GM12878 (cell line): ENCODE measurements at regions not wholly inside any gene's neighbourhood (a gene's known extent, or its start where the extent isn't known, plus 50 kb on each side); places are given as distances from the start of the nearest gene placed in this dataset.

Experiments
- ATAC-seq: fragments of 200-7000 bp; cut with Tn5 transposase; 3 replicates; pipeline ENCODE4 v1.9.1; 2020; ENCODE audit warnings: mild to moderate bottlenecking, moderate library complexity
- BruUV-seq: library from RNA; stranded (reverse); fragments of 400-500 nt; replicated peaks from 2 replicates; lab custom pipeline; 2021; lab: Mats Ljungman, UMichigan
- CTCF ChIA-PET: fragments of 300-600 bp; sonication (Branson Sonifier 250); formaldehyde crosslinking; extraction: SDS; loops from one replicate; lab custom pipeline; 2021; ENCODE audit warnings: inconsistent platforms; lab: Yijun Ruan, JAX
- POLR2A ChIA-PET: fragments of 350-600 bp; formaldehyde crosslinking; extraction: SDS; loops from one replicate; lab custom pipeline; 2021; ENCODE audit warnings: inconsistent platforms; lab: Charles Lee
- RAD21 ChIA-PET: fragments of 300-600 bp; sonication (Branson Sonifier 250); formaldehyde crosslinking; loops from one replicate; lab custom pipeline; 2023; ENCODE audit warnings: antibody characterized with exemption; ENCODE audit not compliant: unreplicated experiment; lab: Charles Lee
- SMC1A ChIA-PET: fragments of 300-600 bp; sonication (Branson Sonifier 250); formaldehyde crosslinking; loops from one replicate; lab custom pipeline; 2023; ENCODE audit not compliant: unreplicated experiment, uncharacterized antibody; lab: Charles Lee
- DNase-seq: peaks from one replicate; pipeline ENCODE4 v3.0.0-alpha.2; 2011; ENCODE audit warnings: low read depth, low spot score
- FAIRE-seq: peaks from 3 replicates; lab custom pipeline; 2011; peaks lifted over from hg19 to GRCh38; lab: Jason Lieb, UNC
- H2AFZ ChIP-seq: 2 replicates; pipeline ENCODE4 v1.6.0; 2011; ENCODE audit warnings: low read depth, low read length, control low read depth; ENCODE audit not compliant: control insufficient read depth
- H3K27ac ChIP-seq: 2 replicates; pipeline ENCODE4 v1.5.1; 2011; ENCODE audit warnings: control low read depth; ENCODE audit not compliant: control insufficient read depth, insufficient read depth
- H3K27me3 ChIP-seq, 2 experiments: replicated peaks in 1 of 2; 2 replicates each; pipeline versions ENCODE4 v1.6.0 to v1.6.1; 2011; ENCODE audit warnings: low read length in 1 of 2; ENCODE audit not compliant: control insufficient read depth in 2 of 2, insufficient read depth in 2 of 2
- H3K36me3 ChIP-seq, 2 experiments: 2 replicates each; pipeline ENCODE4 v1.5.1; 2011; ENCODE audit warnings: low read length in 1 of 2; ENCODE audit not compliant: control insufficient read depth in 2 of 2, insufficient read depth in 2 of 2
- H3K4me1 ChIP-seq: 2 replicates; pipeline ENCODE4 v1.6.1; 2011; ENCODE audit warnings: mild to moderate bottlenecking, low read length, moderate library complexity, mixed read lengths; ENCODE audit not compliant: control insufficient read depth, insufficient read depth
- H3K4me2 ChIP-seq: 2 replicates; pipeline ENCODE4 v1.6.0; 2011; ENCODE audit warnings: control low read depth; ENCODE audit not compliant: control insufficient read depth, insufficient read depth
- H3K4me3 ChIP-seq: fragments of 200-600 bp; sonication (generic); 2 replicates; pipeline ENCODE4 v1.5.1; 2016
- H3K79me2 ChIP-seq: 2 replicates; pipeline ENCODE4 v1.6.0; 2011; ENCODE audit warnings: low read length; ENCODE audit not compliant: control insufficient read depth, insufficient read depth
- H3K9ac ChIP-seq: 2 replicates; pipeline ENCODE4 v1.8.0; 2011; ENCODE audit warnings: low read length, control low read depth, mixed read lengths; ENCODE audit not compliant: control insufficient read depth, insufficient read depth
- H3K9me3 ChIP-seq: replicated peaks from 3 replicates; pipeline ENCODE4 v1.5.1; 2011; ENCODE audit warnings: mild to moderate bottlenecking, low read length; ENCODE audit not compliant: control insufficient read depth, insufficient read depth
- H4K20me1 ChIP-seq: 2 replicates; pipeline ENCODE4 v1.6.0; 2011; ENCODE audit not compliant: control insufficient read depth, insufficient read depth
- BHLHE40 ChIP-seq, 2 experiments: fragments of 450-650 bp in 1 of 2; IDR thresholded peaks; 2 replicates each; pipeline ENCODE4 v1.6.1; 2011 to 2017; ENCODE audit warnings: low read depth in 2 of 2, borderline replicate concordance in 1 of 2, improper control_type of control experiment in 1 of 2, low read length in 1 of 2, mild to moderate bottlenecking in 1 of 2
- CBFB ChIP-seq: IDR thresholded peaks from 2 replicates; pipeline ENCODE4 v1.6.1; 2016; ENCODE audit warnings: antibody characterized with exemption, low read depth
- EP300 ChIP-seq, 2 experiments: fragments of 150-350 bp in 1 of 2; IDR thresholded peaks; 2 replicates each; pipeline ENCODE4 v1.6.1; 2011 to 2012; ENCODE audit warnings: low read depth in 2 of 2, low read length in 2 of 2, borderline replicate concordance in 1 of 2, improper control_type of control experiment in 1 of 2, inconsistent platforms in 1 of 2; ENCODE audit not compliant: control insufficient read depth in 1 of 2
- EZH2 ChIP-seq: IDR thresholded peaks from 2 replicates; pipeline ENCODE4 v1.6.1; 2012; ENCODE audit warnings: low read depth, mild to moderate bottlenecking, control low read depth, inconsistent platforms, low read length, borderline replicate concordance; ENCODE audit not compliant: control insufficient read depth
- FOXM1 ChIP-seq: IDR thresholded peaks from 2 replicates; pipeline ENCODE4 v1.6.1; 2012; ENCODE audit warnings: low read depth, mild to moderate bottlenecking, inconsistent platforms, low read length, moderate library complexity
- JUNB ChIP-seq: IDR thresholded peaks from 2 replicates; pipeline ENCODE4 v1.6.1; 2016; ENCODE audit warnings: antibody characterized with exemption, mild to moderate bottlenecking
- JUND ChIP-seq: IDR thresholded peaks from 2 replicates; pipeline ENCODE4 v1.6.1; 2012; ENCODE audit warnings: low read depth, mild to moderate bottlenecking, low read length, improper control_type of control experiment, moderate library complexity
- NFYA ChIP-seq: IDR thresholded peaks from 2 replicates; pipeline ENCODE4 v1.6.1; 2011; ENCODE audit warnings: low read depth, mild to moderate bottlenecking, low read length, improper control_type of control experiment, borderline replicate concordance
- PBX3 ChIP-seq: IDR thresholded peaks from 2 replicates; pipeline ENCODE4 v1.6.1; 2011; ENCODE audit warnings: mild to moderate bottlenecking, low read depth, low read length, moderate library complexity; ENCODE audit not compliant: insufficient replicate concordance
- POLR2AphosphoS2 ChIP-seq: IDR thresholded peaks from 2 replicates; pipeline ENCODE4 v1.6.1; 2011; ENCODE audit warnings: low read depth, mild to moderate bottlenecking, low read length, improper control_type of control experiment, moderate library complexity
- RAD21 ChIP-seq: IDR thresholded peaks from 2 replicates; pipeline ENCODE4 v1.6.1; 2011; ENCODE audit warnings: mild to moderate bottlenecking, low read depth, low read length, moderate library complexity; ENCODE audit not compliant: insufficient read depth
- RAD51 ChIP-seq: fragments of 450-650 bp; IDR thresholded peaks from 2 replicates; pipeline ENCODE4 v1.6.1; 2016; ENCODE audit warnings: moderate library complexity, mild to moderate bottlenecking, inconsistent platforms
- STAT1 ChIP-seq: fragments of 450-650 bp; conservative IDR thresholded peaks from 2 replicates; pipeline ENCODE4 v1.6.1; 2014; ENCODE audit warnings: antibody characterized with exemption, mild to moderate bottlenecking
- TAF1 ChIP-seq: IDR thresholded peaks from 2 replicates; pipeline ENCODE4 v1.6.1; 2011; ENCODE audit warnings: mild to moderate bottlenecking, low read depth, low read length, borderline replicate concordance
- YY1 ChIP-seq: IDR thresholded peaks from 2 replicates; pipeline ENCODE4 v1.6.1; 2011; ENCODE audit warnings: low read depth, mild to moderate bottlenecking, low read length
- ZNF384 ChIP-seq: IDR thresholded peaks from 2 replicates; pipeline ENCODE4 v1.6.1; 2012; ENCODE audit warnings: low read depth, mild to moderate bottlenecking, low read length, improper control_type of control experiment, borderline replicate concordance
- ZSCAN29 ChIP-seq: fragments of 450-650 bp; IDR thresholded peaks from 2 replicates; pipeline ENCODE4 v1.6.1; 2017; ENCODE audit warnings: mild to moderate bottlenecking, moderate library complexity
- WGBS: methylation state at CpG from one replicate; pipeline ENCODE4 v1.1.6; 2016; ENCODE audit warnings: low lambda C conversion rate; ENCODE audit not compliant: insufficient replicate concordance, insufficient coverage; ENCODE audit errors: missing lambda C conversion rate; 5-methylcytosine and 5-hydroxymethylcytosine counted together
- in situ Hi-C: fragments of 300-500 bp; cut with MboI; formaldehyde crosslinking; loops from 9 replicates; pipeline ENCODE4 v1.14.3; 2018; ENCODE audit warnings: mixed read lengths
- intact Hi-C: fragments of 100-400 bp; cut with micrococcal nuclease; formaldehyde crosslinking; loops from one replicate; pipeline ENCODE4 v1.14.2; 2022; ENCODE audit not compliant: unreplicated experiment
- TF ChIP-seq, protein P1 (sequence below): IDR thresholded peaks from 2 replicates; pipeline ENCODE4 v1.6.1; 2011; ENCODE audit warnings: borderline replicate concordance, low read depth, mild to moderate bottlenecking, moderate library complexity, mixed read lengths, low read length; ENCODE audit not compliant: insufficient read depth; ENCODE audit errors: extremely low read length
- TF ChIP-seq, protein P2 (sequence below): IDR thresholded peaks from 2 replicates; pipeline ENCODE4 v1.6.1; 2012; ENCODE audit warnings: low read depth, low read length, improper control_type of control experiment

DNA sequence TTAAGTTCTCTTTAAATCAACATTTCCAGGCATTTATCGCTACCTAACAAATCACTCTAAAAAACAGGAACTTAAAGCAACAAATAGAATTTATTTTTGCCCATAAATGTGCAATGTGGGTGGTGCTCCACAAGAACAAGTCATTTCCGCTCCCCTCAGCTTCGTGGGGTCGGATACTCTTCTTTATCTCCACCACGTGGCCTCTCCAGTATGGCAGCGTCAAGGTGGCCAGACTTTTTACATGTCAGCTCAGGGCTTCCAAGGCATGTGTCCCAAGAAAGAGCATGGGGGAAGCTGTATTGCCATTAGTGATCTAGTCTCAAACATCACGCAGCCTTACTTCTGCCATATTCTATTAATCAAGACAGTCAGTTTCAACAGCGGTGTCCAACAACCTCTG lies 249.2 kb upstream of the NOCT start:
- ChIA-PET POLR2A (interaction anchor here (0.5 to 0.6 kb wide), 2 partner anchors 485 to 834 kb away, joined by 3 to 5 read pairs; no protein-coding TSS in a partner anchor), CTCF (no interaction called here)
- H3K4me2 ChIP-seq: no peak overlapping the region

More for the DNA sequence above, 249.2 kb upstream of the NOCT start:
- no peaks in the 10 kb centered on the region for H3K79me2 ChIP-seq
- FAIRE-seq (no peak), ATAC-seq (no peak), DNase-seq (no peak)
- intact Hi-C loops (no loop called here), in situ Hi-C loops (no loop called here)
- H2AFZ ChIP-seq: no peak overlapping the region
- H3K4me3 ChIP-seq: no peak overlapping the region
- H3K27me3 ChIP-seq: no peaks in the 10 kb centered on the region
- no peaks in the 10 kb centered on the region for H3K4me1 ChIP-seq
- no peaks in the 10 kb centered on the region for H3K36me3 ChIP-seq
- H4K20me1 ChIP-seq: no peaks in the 10 kb centered on the region
- TF ChIP-seq ZNF384 (no peak), JUND (no peak), RAD21 (no peak), EP300 (IDR thresholded peaks at IDR 0.05; ENCODE audit: borderline replicate concordance in 1 of 2, control insufficient read depth in 1 of 2, low read depth in 2 of 2, low read length in 2 of 2) (no peak), POLR2AphosphoS2 (no peak), FOXM1 (no peak), CBFB (no peak), STAT1 (no peak), TAF1 (no peak), NFYA (no peak), JUNB (no peak), PBX3 (no peak), YY1 (no peak), EZH2 (no peak), ZSCAN29 (no peak), RAD51 (no peak), BHLHE40 (IDR thresholded peaks at IDR 0.05; ENCODE audit: borderline replicate concordance in 1 of 2, low read depth in 2 of 2, low read length in 1 of 2) (no peak)
- TF ChIP-seq, protein P1, sequence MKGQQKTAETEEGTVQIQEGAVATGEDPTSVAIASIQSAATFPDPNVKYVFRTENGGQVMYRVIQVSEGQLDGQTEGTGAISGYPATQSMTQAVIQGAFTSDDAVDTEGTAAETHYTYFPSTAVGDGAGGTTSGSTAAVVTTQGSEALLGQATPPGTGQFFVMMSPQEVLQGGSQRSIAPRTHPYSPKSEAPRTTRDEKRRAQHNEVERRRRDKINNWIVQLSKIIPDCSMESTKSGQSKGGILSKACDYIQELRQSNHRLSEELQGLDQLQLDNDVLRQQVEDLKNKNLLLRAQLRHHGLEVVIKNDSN: no peak
- TF ChIP-seq, protein P2, sequence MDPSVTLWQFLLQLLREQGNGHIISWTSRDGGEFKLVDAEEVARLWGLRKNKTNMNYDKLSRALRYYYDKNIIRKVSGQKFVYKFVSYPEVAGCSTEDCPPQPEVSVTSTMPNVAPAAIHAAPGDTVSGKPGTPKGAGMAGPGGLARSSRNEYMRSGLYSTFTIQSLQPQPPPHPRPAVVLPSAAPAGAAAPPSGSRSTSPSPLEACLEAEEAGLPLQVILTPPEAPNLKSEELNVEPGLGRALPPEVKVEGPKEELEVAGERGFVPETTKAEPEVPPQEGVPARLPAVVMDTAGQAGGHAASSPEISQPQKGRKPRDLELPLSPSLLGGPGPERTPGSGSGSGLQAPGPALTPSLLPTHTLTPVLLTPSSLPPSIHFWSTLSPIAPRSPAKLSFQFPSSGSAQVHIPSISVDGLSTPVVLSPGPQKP: no peak
- no TSS peak for BruUV-seq
- ChIA-PET RAD21 (no interaction called here), SMC1A (interaction anchor here (1.0 kb wide), 1 partner anchor 61 kb away, joined by 3 read pairs; no protein-coding TSS in a partner anchor)
- H3K27ac ChIP-seq: no peak overlapping the region
- no peak overlapping the region for H3K9ac ChIP-seq
- 20% methylated on average over 8 of the region's 8 CpGs for WGBS
- H3K9me3 ChIP-seq: no peaks in the 10 kb centered on the region
